Bronchial epithelial cell (primary cell): ENCODE measurements at regions not wholly inside any gene's neighbourhood (a gene's known extent, or its start where the extent isn't known, plus 50 kb on each side); places are given as distances from the start of the nearest gene placed in this dataset.

Source experiments
- DNase-seq: peaks from one replicate; pipeline ENCODE4 v3.0.0-alpha.2; 2010; ENCODE audit warnings: low read depth
- FAIRE-seq: peaks from 2 replicates; lab custom pipeline; 2011; peaks lifted over from hg19 to GRCh38; lab: Jason Lieb, UNC
- H3K27me3 ChIP-seq: 2 replicates; pipeline ENCODE4 v1.5.1; 2011; ENCODE audit warnings: low read length; ENCODE audit not compliant: control insufficient read depth, insufficient read depth
- H3K36me3 ChIP-seq: 2 replicates; pipeline ENCODE4 v1.5.1; 2011; ENCODE audit warnings: low read length; ENCODE audit not compliant: control insufficient read depth, insufficient read depth
- H3K4me3 ChIP-seq: 2 replicates; pipeline ENCODE4 v1.5.1; 2011; ENCODE audit warnings: mild to moderate bottlenecking, low read depth, low read length, control low read depth
- TF ChIP-seq, protein P1 (sequence below): IDR thresholded peaks from 2 replicates; pipeline ENCODE4 v1.5.1; 2011; ENCODE audit warnings: mild to moderate bottlenecking, moderate library complexity, low read length, control low read depth, inconsistent platforms; ENCODE audit not compliant: insufficient read depth, severe bottlenecking

DNA sequence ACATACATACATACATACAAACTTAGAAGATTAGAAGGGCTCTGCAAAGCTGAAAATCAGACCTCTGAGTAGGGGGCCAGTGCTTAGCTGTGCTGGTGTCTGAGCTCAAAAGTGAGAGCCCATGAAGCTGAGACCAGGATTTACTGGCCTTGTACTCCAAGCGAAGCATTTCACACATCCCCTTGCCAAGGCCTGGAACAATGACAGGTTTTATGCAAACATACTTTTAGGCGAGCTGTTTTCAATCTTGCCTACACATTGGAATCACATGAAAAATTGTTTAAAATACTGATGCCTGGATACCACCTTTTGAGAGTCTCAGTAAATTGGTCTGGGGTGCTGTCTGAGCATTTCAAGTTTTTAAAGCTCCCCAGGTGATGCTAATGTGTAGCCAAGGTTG lies 80.9 kb upstream of the SRSF6 start:
- Histone ChIP-seq H3K4me3 (no peak overlapping the region), H3K36me3 (no peaks in the 10 kb centered on the region), H3K27me3 (no peaks in the 10 kb centered on the region)
- FAIRE-seq (no peak), DNase-seq (no peak)
- TF ChIP-seq, protein P1, sequence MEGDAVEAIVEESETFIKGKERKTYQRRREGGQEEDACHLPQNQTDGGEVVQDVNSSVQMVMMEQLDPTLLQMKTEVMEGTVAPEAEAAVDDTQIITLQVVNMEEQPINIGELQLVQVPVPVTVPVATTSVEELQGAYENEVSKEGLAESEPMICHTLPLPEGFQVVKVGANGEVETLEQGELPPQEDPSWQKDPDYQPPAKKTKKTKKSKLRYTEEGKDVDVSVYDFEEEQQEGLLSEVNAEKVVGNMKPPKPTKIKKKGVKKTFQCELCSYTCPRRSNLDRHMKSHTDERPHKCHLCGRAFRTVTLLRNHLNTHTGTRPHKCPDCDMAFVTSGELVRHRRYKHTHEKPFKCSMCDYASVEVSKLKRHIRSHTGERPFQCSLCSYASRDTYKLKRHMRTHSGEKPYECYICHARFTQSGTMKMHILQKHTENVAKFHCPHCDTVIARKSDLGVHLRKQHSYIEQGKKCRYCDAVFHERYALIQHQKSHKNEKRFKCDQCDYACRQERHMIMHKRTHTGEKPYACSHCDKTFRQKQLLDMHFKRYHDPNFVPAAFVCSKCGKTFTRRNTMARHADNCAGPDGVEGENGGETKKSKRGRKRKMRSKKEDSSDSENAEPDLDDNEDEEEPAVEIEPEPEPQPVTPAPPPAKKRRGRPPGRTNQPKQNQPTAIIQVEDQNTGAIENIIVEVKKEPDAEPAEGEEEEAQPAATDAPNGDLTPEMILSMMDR, result no peak

DNA sequence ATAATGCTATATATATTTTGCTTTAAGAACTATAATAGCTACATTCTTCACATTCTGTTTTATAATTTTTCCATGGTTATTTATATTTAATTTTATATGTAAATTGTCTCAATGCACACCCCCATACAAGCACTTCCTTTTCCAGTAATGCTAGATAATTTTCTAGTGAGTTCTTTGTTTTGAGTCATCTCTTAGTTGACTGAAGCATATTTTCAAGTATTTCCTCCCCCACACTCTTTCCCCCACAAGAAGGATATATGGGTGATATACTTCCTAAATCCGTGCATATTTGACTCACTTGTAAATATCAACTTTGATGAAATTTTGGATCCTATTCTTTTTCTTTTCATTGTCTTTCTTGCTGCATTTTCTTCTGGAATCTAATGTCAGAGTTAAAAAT lies 82.1 kb upstream of the SRSF6 start:
- no peak overlapping the region for H3K4me3 ChIP-seq
- FAIRE-seq, result no peak
- TF ChIP-seq, protein P1, result no peak
- no peaks in the 10 kb centered on the region for H3K27me3 ChIP-seq
- H3K36me3 ChIP-seq, result no peaks in the 10 kb centered on the region
- peak; percentile 6 for DNase-seq

DNA sequence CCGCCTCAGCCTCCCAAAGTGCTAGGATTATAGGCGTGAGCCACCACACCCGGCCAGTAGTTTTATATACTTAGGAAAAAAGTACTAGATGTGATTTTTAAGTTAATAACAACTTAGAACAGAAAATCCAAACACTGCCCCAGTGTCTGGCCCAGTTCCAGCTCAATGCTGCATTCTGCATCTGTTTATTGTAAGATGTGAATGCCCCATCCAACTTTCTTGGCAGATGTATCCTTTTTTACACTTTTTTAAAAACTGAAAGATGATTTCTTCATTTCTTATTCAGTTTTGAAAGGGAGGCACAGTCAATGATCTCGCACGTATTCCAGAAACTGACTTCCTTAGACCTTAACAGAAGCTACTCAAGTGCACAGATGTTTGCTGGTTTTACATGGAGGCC lies 85.6 kb upstream of the SRSF6 start:
- Histone ChIP-seq H3K4me3 (no peak overlapping the region), H3K27me3 (no peaks in the 10 kb centered on the region), H3K36me3 (no peaks in the 10 kb centered on the region)
- DNase-seq (no peak), FAIRE-seq (no peak)
- TF ChIP-seq, protein P1, result no peak

DNA sequence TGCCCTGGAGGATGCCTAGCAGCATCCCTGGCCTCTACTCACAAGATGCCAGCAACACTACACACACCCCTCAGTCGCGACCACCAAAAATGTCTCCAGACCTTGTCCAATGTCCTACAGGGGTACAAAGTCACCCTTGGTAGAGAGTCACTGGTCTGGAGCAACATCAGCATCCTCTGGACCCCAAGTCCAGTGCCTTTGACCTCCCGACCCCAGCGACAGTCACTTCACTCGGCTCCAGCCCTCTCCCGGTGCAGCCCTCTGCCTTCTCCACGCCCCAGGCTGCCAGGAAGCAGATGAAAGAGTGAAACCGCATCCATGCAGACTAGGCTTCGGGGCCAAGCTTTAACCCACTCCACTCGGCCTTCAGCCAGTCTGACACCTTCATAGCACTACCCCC lies 92.0 kb upstream of the SRSF6 start:
- Histone ChIP-seq H3K27me3 (no peaks in the 10 kb centered on the region), H3K4me3 (no peak overlapping the region), H3K36me3 (no peaks in the 10 kb centered on the region)
- FAIRE-seq (no peak), DNase-seq (no peak)
- TF ChIP-seq, protein P1, result no peak

DNA sequence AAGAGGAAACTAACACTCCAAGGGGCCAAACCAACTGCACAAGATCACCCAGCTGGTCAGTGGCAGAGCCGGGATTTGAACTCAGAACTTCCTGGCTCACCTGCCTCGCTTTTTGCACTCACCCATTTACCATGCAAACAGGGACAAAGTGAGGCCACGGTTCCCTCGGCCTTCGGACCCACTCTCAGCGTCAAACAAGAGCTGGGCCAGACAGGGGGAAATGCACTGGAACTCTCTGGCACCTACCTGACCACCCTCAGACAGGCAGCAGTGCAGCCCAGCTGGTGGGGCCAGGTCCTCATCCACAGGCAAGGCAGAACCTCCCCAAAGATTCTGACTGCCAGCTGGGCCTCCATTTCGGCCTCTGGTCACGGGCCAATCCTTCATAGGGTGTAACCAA lies 93.7 kb upstream of the SRSF6 start:
- DNase-seq, result no peak
- TF ChIP-seq, protein P1, result no peak
- H3K27me3 ChIP-seq, result no peaks in the 10 kb centered on the region
- H3K36me3 ChIP-seq, result no peaks in the 10 kb centered on the region
- no peak overlapping the region for H3K4me3 ChIP-seq
- FAIRE-seq, result no peak

DNA sequence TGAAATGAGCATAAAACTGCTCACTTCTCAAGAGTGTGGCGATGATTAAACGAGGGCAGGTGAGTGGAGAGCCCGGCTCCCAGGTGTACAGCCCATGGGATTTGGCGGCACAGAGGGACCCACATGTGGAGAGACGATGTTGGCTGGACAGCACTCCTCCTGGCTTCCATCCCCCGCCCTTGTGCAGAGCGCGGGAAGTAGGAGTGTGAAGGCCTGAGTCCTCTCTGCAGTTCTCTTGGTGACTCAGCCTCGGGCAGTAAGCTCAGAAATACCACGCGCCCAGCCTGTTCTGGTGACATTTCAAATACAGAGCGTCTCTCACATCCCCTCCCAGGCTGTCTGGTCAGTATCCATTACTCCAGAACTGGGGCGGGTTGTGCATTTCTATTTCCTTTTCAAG lies 94.2 kb upstream of the SRSF6 start:
- Histone ChIP-seq H3K27me3 (no peaks in the 10 kb centered on the region), H3K36me3 (no peaks in the 10 kb centered on the region), H3K4me3 (no peak overlapping the region)
- FAIRE-seq, result no peak
- TF ChIP-seq, protein P1, result no peak
- DNase-seq, result no peak
